ENCODE measurements at regions not wholly inside any gene's neighbourhood (a gene's known extent, or its start where the extent isn't known, plus 50 kb on each side); places are given as distances from the start of the nearest gene placed in this dataset.

- Histone ChIP-seq H3K4me3 (ENCODE audit: low read length) (no peak overlapping the region), H3K4me1 (ENCODE audit: control insufficient read depth, insufficient read depth, low read length) (peaks cover 49% of the 10 kb centered on the region), H3K27me3 (ENCODE audit: control insufficient read depth, insufficient read depth, low read length) (no peaks in the 10 kb centered on the region), H3K9me3 (replicated peaks; ENCODE audit: low read length) (no peaks in the 10 kb centered on the region), H3K36me3 (ENCODE audit: insufficient read depth, low read length) (no peaks in the 10 kb centered on the region), H3K9ac (ENCODE audit: low read depth, low read length) (no peak overlapping the region), H3K4me2 (ENCODE audit: low read length) (no peak overlapping the region)
These were observed 508.8 kb downstream of the PLPP3 start for GRCh38 chr1:56070601-56071000.

- H3K9me3 ChIP-seq (replicated peaks; ENCODE audit: low read length) = no peaks in the 10 kb centered on the region
- H3K36me3 ChIP-seq (ENCODE audit: insufficient read depth, low read length) = no peaks in the 10 kb centered on the region
- peaks cover 57% of the 10 kb centered on the region for H3K4me1 ChIP-seq (ENCODE audit: control insufficient read depth, insufficient read depth, low read length)
- H3K9ac ChIP-seq (ENCODE audit: low read depth, low read length) = no peak overlapping the region
- H3K4me2 ChIP-seq (ENCODE audit: low read length) = no peak overlapping the region
- H3K4me3 ChIP-seq (ENCODE audit: low read length) = no peak overlapping the region
- H3K27me3 ChIP-seq (ENCODE audit: control insufficient read depth, insufficient read depth, low read length) = no peaks in the 10 kb centered on the region
These were observed 509.5 kb downstream of the PLPP3 start for GRCh38 chr1:56069824-56070223.

GRCh38 chr1:56068908-56069307, 510.5 kb downstream of the PLPP3 start:
- Histone ChIP-seq H3K27me3 (ENCODE audit: control insufficient read depth, insufficient read depth, low read length) (no peaks in the 10 kb centered on the region), H3K4me3 (ENCODE audit: low read length) (no peak overlapping the region), H3K4me1 (ENCODE audit: control insufficient read depth, insufficient read depth, low read length) (peaks cover 59% of the 10 kb centered on the region)

GRCh38 chr1:56068210-56068609, 511.2 kb downstream of the PLPP3 start:
- no peak overlapping the region for H3K4me3 ChIP-seq (ENCODE audit: low read length)
- peaks cover 52% of the 10 kb centered on the region for H3K4me1 ChIP-seq (ENCODE audit: control insufficient read depth, insufficient read depth, low read length)
- no peaks in the 10 kb centered on the region for H3K9me3 ChIP-seq (replicated peaks; ENCODE audit: low read length)

More at GRCh38 chr1:56068908-56069307, 510.5 kb downstream of the PLPP3 start:
- H3K4me2 ChIP-seq (ENCODE audit: low read length) = peak overlapping the region; percentile 7
- no peaks in the 10 kb centered on the region for H3K36me3 ChIP-seq (ENCODE audit: insufficient read depth, low read length)
- no peaks in the 10 kb centered on the region for H3K9me3 ChIP-seq (replicated peaks; ENCODE audit: low read length)
- H3K9ac ChIP-seq (ENCODE audit: low read depth, low read length) = peak overlapping the region; percentile 15

GRCh38 chr1:56065729-56066128, 513.6 kb downstream of the PLPP3 start:
- no peaks in the 10 kb centered on the region for H3K9me3 ChIP-seq (replicated peaks; ENCODE audit: low read length)
- H3K27me3 ChIP-seq (ENCODE audit: control insufficient read depth, insufficient read depth, low read length) = no peaks in the 10 kb centered on the region
- no peak overlapping the region for H3K9ac ChIP-seq (ENCODE audit: low read depth, low read length)
- H3K4me3 ChIP-seq (ENCODE audit: low read length) = no peak overlapping the region
- no peak overlapping the region for H3K4me2 ChIP-seq (ENCODE audit: low read length)
- H3K36me3 ChIP-seq (ENCODE audit: insufficient read depth, low read length) = no peaks in the 10 kb centered on the region
- peaks cover 51% of the 10 kb centered on the region for H3K4me1 ChIP-seq (ENCODE audit: control insufficient read depth, insufficient read depth, low read length)

More at GRCh38 chr1:56068210-56068609, 511.2 kb downstream of the PLPP3 start:
- Histone ChIP-seq H3K27me3 (ENCODE audit: control insufficient read depth, insufficient read depth, low read length) (no peaks in the 10 kb centered on the region), H3K36me3 (ENCODE audit: insufficient read depth, low read length) (no peaks in the 10 kb centered on the region), H3K9ac (ENCODE audit: low read depth, low read length) (peak overlapping the region; percentile 15), H3K4me2 (ENCODE audit: low read length) (no peak overlapping the region)

- H3K9ac ChIP-seq (ENCODE audit: low read depth, low read length) = no peak overlapping the region
- no peak overlapping the region for H3K4me3 ChIP-seq (ENCODE audit: low read length)
- H3K4me1 ChIP-seq (ENCODE audit: control insufficient read depth, insufficient read depth, low read length) = peaks cover 44% of the 10 kb centered on the region
These were observed 514.7 kb downstream of the PLPP3 start for GRCh38 chr1:56064705-56065104.

GRCh38 chr1:56063461-56063860, 515.9 kb downstream of the PLPP3 start:
- no peak overlapping the region for H3K4me2 ChIP-seq (ENCODE audit: low read length)
- no peaks in the 10 kb centered on the region for H3K36me3 ChIP-seq (ENCODE audit: insufficient read depth, low read length)
- H3K27me3 ChIP-seq (ENCODE audit: control insufficient read depth, insufficient read depth, low read length) = no peaks in the 10 kb centered on the region
- H3K4me3 ChIP-seq (ENCODE audit: low read length) = no peak overlapping the region
- no peaks in the 10 kb centered on the region for H3K9me3 ChIP-seq (replicated peaks; ENCODE audit: low read length)
- peaks cover 33% of the 10 kb centered on the region for H3K4me1 ChIP-seq (ENCODE audit: control insufficient read depth, insufficient read depth, low read length)
- no peak overlapping the region for H3K9ac ChIP-seq (ENCODE audit: low read depth, low read length)

More at GRCh38 chr1:56064705-56065104, 514.7 kb downstream of the PLPP3 start:
- Histone ChIP-seq H3K9me3 (replicated peaks; ENCODE audit: low read length) (no peaks in the 10 kb centered on the region), H3K4me2 (ENCODE audit: low read length) (no peak overlapping the region), H3K36me3 (ENCODE audit: insufficient read depth, low read length) (no peaks in the 10 kb centered on the region), H3K27me3 (ENCODE audit: control insufficient read depth, insufficient read depth, low read length) (no peaks in the 10 kb centered on the region)

GRCh38 chr1:56062625-56063024, 516.7 kb downstream of the PLPP3 start:
- Histone ChIP-seq H3K9ac (ENCODE audit: low read depth, low read length) (no peak overlapping the region), H3K4me3 (ENCODE audit: low read length) (no peak overlapping the region), H3K27me3 (ENCODE audit: control insufficient read depth, insufficient read depth, low read length) (no peaks in the 10 kb centered on the region), H3K4me2 (ENCODE audit: low read length) (no peak overlapping the region), H3K4me1 (ENCODE audit: control insufficient read depth, insufficient read depth, low read length) (peaks cover 27% of the 10 kb centered on the region), H3K9me3 (replicated peaks; ENCODE audit: low read length) (no peaks in the 10 kb centered on the region), H3K36me3 (ENCODE audit: insufficient read depth, low read length) (no peaks in the 10 kb centered on the region)

- Histone ChIP-seq H3K9me3 (replicated peaks; ENCODE audit: low read length) (no peaks in the 10 kb centered on the region), H3K9ac (ENCODE audit: low read depth, low read length) (no peak overlapping the region), H3K36me3 (ENCODE audit: insufficient read depth, low read length) (no peaks in the 10 kb centered on the region), H3K4me1 (ENCODE audit: control insufficient read depth, insufficient read depth, low read length) (peaks cover 28% of the 10 kb centered on the region), H3K27me3 (ENCODE audit: control insufficient read depth, insufficient read depth, low read length) (no peaks in the 10 kb centered on the region), H3K4me3 (ENCODE audit: low read length) (no peak overlapping the region), H3K4me2 (ENCODE audit: low read length) (no peak overlapping the region)
These were observed 517.5 kb downstream of the PLPP3 start for GRCh38 chr1:56061824-56062223.

- Histone ChIP-seq H3K9ac (ENCODE audit: low read depth, low read length) (no peak overlapping the region), H3K4me1 (ENCODE audit: control insufficient read depth, insufficient read depth, low read length) (peaks cover 30% of the 10 kb centered on the region), H3K9me3 (replicated peaks; ENCODE audit: low read length) (no peaks in the 10 kb centered on the region), H3K4me3 (ENCODE audit: low read length) (no peak overlapping the region), H3K27me3 (ENCODE audit: control insufficient read depth, insufficient read depth, low read length) (no peaks in the 10 kb centered on the region), H3K36me3 (ENCODE audit: insufficient read depth, low read length) (no peaks in the 10 kb centered on the region), H3K4me2 (ENCODE audit: low read length) (no peak overlapping the region)
These were observed 518.5 kb downstream of the PLPP3 start for GRCh38 chr1:56060906-56061305.

- no peak overlapping the region for H3K9ac ChIP-seq (ENCODE audit: low read depth, low read length)
- H3K4me3 ChIP-seq (ENCODE audit: low read length) = no peak overlapping the region
- no peak overlapping the region for H3K4me2 ChIP-seq (ENCODE audit: low read length)
- H3K27me3 ChIP-seq (ENCODE audit: control insufficient read depth, insufficient read depth, low read length) = no peaks in the 10 kb centered on the region
- no peaks in the 10 kb centered on the region for H3K36me3 ChIP-seq (ENCODE audit: insufficient read depth, low read length)
- no peaks in the 10 kb centered on the region for H3K9me3 ChIP-seq (replicated peaks; ENCODE audit: low read length)
- H3K4me1 ChIP-seq (ENCODE audit: control insufficient read depth, insufficient read depth, low read length) = peaks cover 10% of the 10 kb centered on the region
These were observed 521.6 kb downstream of the PLPP3 start for GRCh38 chr1:56057466-56058405.
